Erythroblast (primary cell): ENCODE measurements at regions not wholly inside any gene's neighbourhood (a gene's known extent, or its start where the extent isn't known, plus 50 kb on each side); places are given as distances from the start of the nearest gene placed in this dataset.

Source experiments
- GATA1 ChIP-seq: IDR thresholded peaks from 2 replicates; pipeline ENCODE4 v1.6.1; 2011; ENCODE audit warnings: low read depth, mild to moderate bottlenecking, control low read depth, low read length, moderate library complexity
- POLR2A ChIP-seq: IDR thresholded peaks from 2 replicates; pipeline ENCODE4 v1.6.1; 2011; ENCODE audit warnings: mild to moderate bottlenecking, low read length

DNA sequence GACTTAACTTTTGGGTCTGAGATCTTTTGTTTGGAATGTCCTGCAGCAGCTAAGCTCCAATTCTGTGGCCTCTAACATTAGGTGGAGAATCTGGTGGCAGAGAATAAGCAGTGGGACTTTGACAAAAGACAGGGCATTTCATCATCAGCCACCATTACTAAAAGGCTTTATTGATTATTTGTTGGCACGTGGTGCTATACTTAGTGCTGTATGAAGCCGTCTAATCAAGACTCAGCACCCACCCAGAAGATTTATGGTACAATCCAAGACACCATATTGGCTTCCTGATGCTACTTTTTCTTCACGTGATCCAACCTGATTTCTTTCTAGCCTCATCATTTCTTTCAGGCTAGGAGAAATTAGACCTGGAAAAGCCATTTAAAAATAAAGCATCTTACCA is 80.7 kb upstream of the GRAMD1B start:
- TF ChIP-seq POLR2A: no peak
- no peak for TF ChIP-seq GATA1
